Kidney epithelial cell (primary cell): ENCODE measurements at regions not wholly inside any gene's neighbourhood (a gene's known extent, or its start where the extent isn't known, plus 50 kb on each side); places are given as distances from the start of the nearest gene placed in this dataset.
A peak's percentile ranks its signal among the peaks of the same experiment; 100 is the strongest.
"Not testable (repeated sequence)": the region's sequence is repeated elsewhere in the genome, so short reads cannot be mapped to it uniquely, and the experiment has no call there.

Experiments used
- DNase-seq: peaks from one replicate; pipeline ENCODE4 v3.0.0-alpha.2; 2010; ENCODE audit warnings: low read depth
- H3K27me3 ChIP-seq: 2 replicates; pipeline ENCODE4 v1.6.0; 2011; ENCODE audit warnings: low read length; ENCODE audit not compliant: control insufficient read depth, insufficient read depth
- H3K36me3 ChIP-seq: 2 replicates; pipeline ENCODE4 v1.5.1; 2011; ENCODE audit warnings: low read length; ENCODE audit not compliant: control insufficient read depth, insufficient read depth
- H3K4me3 ChIP-seq: 2 replicates; pipeline ENCODE4 v1.5.1; 2011; ENCODE audit warnings: low read depth, mild to moderate bottlenecking, control low read depth, low read length
- TF ChIP-seq, protein P1 (sequence below): IDR thresholded peaks from 2 replicates; pipeline ENCODE4 v1.5.1; 2011; ENCODE audit warnings: mild to moderate bottlenecking, moderate library complexity, low read length, control low read depth, inconsistent platforms; ENCODE audit not compliant: insufficient read depth, poor library complexity, severe bottlenecking

DNA sequence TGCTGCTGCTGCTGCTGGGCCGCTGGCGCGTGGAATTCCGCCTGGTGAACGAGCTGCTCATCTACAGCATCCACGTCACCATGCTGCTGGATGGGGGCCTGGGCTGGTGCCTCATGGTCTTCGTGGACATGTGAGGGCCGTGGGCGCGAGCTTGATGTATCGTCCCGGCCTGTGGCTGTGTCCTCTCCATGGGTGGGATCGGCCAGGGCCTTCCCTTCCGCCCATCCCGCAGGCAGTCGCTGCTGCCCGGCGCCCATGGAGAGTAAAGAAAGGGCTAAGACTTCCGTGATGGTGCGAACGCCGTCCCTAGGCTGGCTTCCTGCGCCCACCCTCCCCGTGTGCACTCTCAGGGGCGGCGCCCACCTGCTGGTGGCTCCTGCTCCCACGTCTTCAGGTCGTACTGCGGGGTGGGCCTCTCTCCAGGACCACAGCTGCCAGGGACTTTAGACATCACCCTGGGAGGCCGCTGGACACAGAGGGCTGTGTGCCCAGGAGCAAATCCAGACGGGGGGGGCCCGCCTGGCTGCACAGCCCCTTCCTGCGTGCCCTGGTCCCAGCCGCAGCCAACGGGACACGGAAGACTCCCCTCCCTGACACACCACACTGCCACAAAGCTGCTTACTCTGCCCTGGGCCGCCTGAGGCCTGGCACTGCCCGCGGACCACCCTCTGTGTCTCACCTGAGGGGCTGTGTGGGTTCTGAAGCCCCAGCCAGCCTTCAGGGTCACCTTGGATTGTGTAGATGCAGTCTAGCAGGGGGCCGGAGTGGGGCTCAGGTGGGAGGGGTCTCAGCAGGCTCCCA is 167.5 kb downstream of the SEPTIN7 start:
- Histone ChIP-seq H3K36me3 (no peaks in the 10 kb centered on the region), H3K4me3 (no peak overlapping the region), H3K27me3 (peaks cover 5% of the 10 kb centered on the region)
- TF ChIP-seq, protein P1, sequence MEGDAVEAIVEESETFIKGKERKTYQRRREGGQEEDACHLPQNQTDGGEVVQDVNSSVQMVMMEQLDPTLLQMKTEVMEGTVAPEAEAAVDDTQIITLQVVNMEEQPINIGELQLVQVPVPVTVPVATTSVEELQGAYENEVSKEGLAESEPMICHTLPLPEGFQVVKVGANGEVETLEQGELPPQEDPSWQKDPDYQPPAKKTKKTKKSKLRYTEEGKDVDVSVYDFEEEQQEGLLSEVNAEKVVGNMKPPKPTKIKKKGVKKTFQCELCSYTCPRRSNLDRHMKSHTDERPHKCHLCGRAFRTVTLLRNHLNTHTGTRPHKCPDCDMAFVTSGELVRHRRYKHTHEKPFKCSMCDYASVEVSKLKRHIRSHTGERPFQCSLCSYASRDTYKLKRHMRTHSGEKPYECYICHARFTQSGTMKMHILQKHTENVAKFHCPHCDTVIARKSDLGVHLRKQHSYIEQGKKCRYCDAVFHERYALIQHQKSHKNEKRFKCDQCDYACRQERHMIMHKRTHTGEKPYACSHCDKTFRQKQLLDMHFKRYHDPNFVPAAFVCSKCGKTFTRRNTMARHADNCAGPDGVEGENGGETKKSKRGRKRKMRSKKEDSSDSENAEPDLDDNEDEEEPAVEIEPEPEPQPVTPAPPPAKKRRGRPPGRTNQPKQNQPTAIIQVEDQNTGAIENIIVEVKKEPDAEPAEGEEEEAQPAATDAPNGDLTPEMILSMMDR: no peak
- DNase-seq: no peak

DNA sequence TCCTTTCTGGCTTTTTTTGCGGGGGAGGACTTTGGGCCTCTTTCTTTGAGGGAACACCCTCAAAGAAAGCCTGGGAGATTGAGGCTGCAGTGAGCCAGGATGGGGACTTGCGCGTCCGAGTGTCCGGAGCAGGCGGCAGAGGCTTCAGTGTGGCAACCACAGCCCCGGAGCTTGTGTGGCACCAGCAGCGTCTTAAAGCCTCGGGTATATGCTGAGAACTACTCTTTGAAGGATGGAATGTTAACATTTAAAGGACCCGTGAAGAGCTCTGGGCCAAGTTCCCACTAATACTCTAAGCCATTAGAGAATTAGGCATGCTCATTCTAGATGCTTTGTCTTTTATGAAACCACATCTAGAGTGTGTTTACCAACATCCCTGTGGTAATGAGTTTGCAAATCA is 168.2 kb downstream of the SEPTIN7 start:
- TF ChIP-seq, protein P1: no peak
- H3K36me3 ChIP-seq: no peaks in the 10 kb centered on the region
- H3K4me3 ChIP-seq: no peak overlapping the region
- peaks cover 5% of the 10 kb centered on the region for H3K27me3 ChIP-seq
- no peak for DNase-seq

- H3K4me3 ChIP-seq: no peak overlapping the region
- H3K36me3 ChIP-seq: no peaks in the 10 kb centered on the region
- TF ChIP-seq, protein P1: no peak
- no peak for DNase-seq
- peaks cover 5% of the 10 kb centered on the region for H3K27me3 ChIP-seq
Measured at GRCh38 chr7:35970458-35970857, 169.6 kb downstream of the SEPTIN7 start.

DNA sequence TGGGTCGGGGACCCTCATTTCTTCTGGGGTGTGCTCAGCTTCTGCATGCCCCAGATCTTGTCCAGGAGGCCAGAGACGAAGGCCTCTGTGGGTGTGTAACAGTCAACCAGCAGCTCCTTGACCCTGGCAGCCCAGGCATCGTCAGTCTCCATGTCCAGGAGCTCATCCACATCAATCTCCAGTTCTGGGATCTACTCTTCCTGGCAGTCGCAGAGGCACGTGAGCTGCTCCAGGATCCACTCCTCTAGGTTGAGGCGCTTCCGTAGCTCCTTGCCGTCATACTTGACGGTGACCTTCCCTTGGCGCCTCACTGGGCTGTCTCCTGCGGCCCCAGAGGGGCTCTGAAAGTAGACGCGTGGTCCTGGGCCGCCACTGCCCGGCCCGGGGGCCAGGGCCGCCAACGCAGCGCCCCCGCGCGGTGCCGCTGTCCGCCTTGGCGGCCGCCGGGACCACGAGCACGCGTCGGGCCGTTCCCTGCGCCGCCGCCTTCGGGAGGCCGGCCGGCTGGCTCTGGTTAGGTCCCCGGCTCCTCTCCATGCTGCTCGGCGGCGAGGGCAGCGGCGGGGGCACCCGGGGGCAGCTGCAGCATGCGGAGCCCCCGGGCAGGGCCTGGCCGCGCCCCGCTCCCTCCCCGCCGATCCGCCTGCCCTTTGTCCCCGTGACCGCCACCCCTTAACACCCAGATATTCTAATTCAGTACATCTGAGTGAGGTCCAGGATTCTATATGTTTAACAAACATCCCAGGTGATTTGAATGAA is 170.5 kb downstream of the SEPTIN7 start:
- Histone ChIP-seq H3K27me3 (peaks cover 5% of the 10 kb centered on the region), H3K36me3 (no peaks in the 10 kb centered on the region), H3K4me3 (peak overlapping the region; percentile 22)
- DNase-seq: no peak
- TF ChIP-seq, protein P1: no peak

DNA sequence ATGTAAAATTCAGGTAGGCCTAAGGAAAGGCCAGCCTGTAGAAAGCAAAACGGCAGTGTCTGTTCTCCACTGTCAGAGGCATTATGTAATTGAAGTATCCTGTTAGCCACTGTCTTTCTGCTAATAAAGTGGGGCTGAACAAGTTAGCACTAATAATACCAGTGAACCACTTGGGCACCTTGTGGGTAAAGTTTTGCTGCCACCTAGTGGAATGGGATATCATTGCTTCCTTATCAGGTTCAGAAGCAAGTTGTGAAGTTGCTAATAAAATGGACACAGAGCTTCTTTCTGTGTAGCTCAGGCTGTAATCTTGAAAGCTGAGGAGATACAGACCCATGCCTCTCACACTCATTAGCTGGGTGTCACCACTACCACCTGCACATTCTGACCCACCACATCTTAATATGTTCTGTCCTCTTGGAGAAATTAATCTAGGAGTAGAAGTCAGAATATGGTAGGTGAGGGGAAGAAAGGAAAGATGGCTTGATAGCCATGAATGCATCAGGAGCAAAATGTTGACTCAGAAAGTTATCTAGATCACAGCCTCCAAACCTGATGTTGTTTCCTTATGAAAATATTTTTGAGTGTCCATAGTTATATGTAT is 175.1 kb downstream of the SEPTIN7 start:
- TF ChIP-seq, protein P1: peak; percentile 73
- no peak overlapping the region for H3K4me3 ChIP-seq
- H3K27me3 ChIP-seq: peaks cover 2% of the 10 kb centered on the region
- peak; percentile 35 for DNase-seq
- H3K36me3 ChIP-seq: no peaks in the 10 kb centered on the region

GRCh38 chr7:35978816-35979640 is 174.0 kb upstream of the EEPD1 start:
- H3K36me3 ChIP-seq, DNase-seq, H3K27me3 ChIP-seq, H3K4me3 ChIP-seq: not testable (repeated sequence)
